ENCODE measurements at regions not wholly inside any gene's neighbourhood (a gene's known extent, or its start where the extent isn't known, plus 50 kb on each side); places are given as distances from the start of the nearest gene placed in this dataset.

GRCh38 chrX:45266456-45266855 is 65.8 kb upstream of the DIPK2B start:
- no peak for DNase-seq (ENCODE audit: extremely low read depth in 1 of 11, low read depth in 9 of 11, low spot score in 4 of 11)

- no peak for DNase-seq (ENCODE audit: extremely low read depth in 1 of 11, low read depth in 9 of 11, low spot score in 4 of 11)
Measured at GRCh38 chrX:45264865-45265264, 64.2 kb upstream of the DIPK2B start.

GRCh38 chrX:45261471-45261870 is 60.8 kb upstream of the DIPK2B start:
- DNase-seq (ENCODE audit: extremely low read depth in 1 of 11, low read depth in 9 of 11, low spot score in 4 of 11), result no peak

GRCh38 chrX:45261005-45261404 is 60.3 kb upstream of the DIPK2B start:
- DNase-seq (ENCODE audit: extremely low read depth in 1 of 11, low read depth in 9 of 11, low spot score in 4 of 11), result no peak

GRCh38 chrX:45258731-45259402 is 58.2 kb upstream of the DIPK2B start:
- DNase-seq (ENCODE audit: extremely low read depth in 1 of 11, low read depth in 9 of 11, low spot score in 4 of 11), result no peak
